ENCODE measurements at regions not wholly inside any gene's neighbourhood (a gene's known extent, or its start where the extent isn't known, plus 50 kb on each side); places are given as distances from the start of the nearest gene placed in this dataset.
"Not testable (repeated sequence)": the region's sequence is repeated elsewhere in the genome, so short reads cannot be mapped to it uniquely, and the experiment has no call there.

DNA sequence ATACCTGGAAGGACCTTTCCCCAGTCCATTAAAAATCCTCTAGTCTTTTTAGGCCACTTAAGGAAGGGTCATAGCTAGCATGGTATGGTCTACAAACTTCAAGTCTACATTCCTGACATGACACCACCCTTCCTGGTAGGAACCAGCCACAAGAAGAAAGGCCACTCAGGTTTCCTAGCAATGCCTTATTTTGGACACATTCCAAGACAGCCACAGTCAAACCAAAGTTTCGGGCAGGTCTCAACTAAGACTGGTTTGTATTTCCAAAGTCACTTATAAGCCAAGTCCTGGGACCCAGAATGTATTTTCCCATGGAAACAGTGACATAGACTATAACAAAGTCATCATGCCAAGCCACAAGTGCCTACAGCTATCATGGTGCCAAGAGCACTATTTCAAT is 50.6 kb upstream of the SLC44A3 start:
- 1% methylated on average over 1 of the region's 1 CpG for WGBS
- Histone ChIP-seq H3K27me3 (ENCODE audit: insufficient read depth, low read length) (no peaks in the 10 kb centered on the region), H3K4me3 (ENCODE audit: low read length) (no peak overlapping the region), H3K36me3 (ENCODE audit: insufficient read depth, low read length) (no peaks in the 10 kb centered on the region), H3K9ac (ENCODE audit: low read depth, low read length) (no peak overlapping the region), H3K4me1 (ENCODE audit: insufficient read depth, low read length) (peaks cover 6% of the 10 kb centered on the region; the same call in 1 of the 2 replicates), H3K9me3 (ENCODE audit: insufficient read depth, low read depth, low read length) (no peaks in the 10 kb centered on the region), H3K27ac (ENCODE audit: low read depth, low read length) (no peak overlapping the region)

DNA sequence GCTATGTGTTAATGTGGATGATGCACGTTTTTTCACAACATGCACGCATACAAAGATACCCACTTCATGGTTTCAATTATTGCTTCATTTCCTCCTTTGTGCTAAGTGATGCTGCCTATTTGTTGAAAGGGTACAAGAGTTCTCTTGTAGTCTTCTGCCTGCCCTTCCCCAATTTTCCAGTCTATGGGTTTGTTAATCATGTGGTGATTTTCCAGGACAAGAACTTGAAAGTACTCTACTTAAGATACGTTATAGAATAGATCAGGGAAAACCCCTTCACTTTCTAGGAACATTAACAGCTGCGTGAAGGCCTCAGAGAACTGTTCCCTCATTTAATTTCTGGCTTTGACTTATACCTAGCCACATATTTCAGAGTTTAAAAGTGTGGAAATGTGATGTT is 52.1 kb upstream of the SLC44A3 start:
- Histone ChIP-seq H3K36me3 (ENCODE audit: insufficient read depth, low read length) (no peaks in the 10 kb centered on the region), H3K27ac (ENCODE audit: low read depth, low read length) (no peak overlapping the region), H3K27me3 (ENCODE audit: insufficient read depth, low read length) (no peaks in the 10 kb centered on the region), H3K4me1 (ENCODE audit: insufficient read depth, low read length) (no peaks in the 10 kb centered on the region), H3K4me3 (ENCODE audit: low read length) (no peak overlapping the region), H3K9ac (ENCODE audit: low read depth, low read length) (no peak overlapping the region), H3K9me3 (ENCODE audit: insufficient read depth, low read depth, low read length) (no peaks in the 10 kb centered on the region)
- 98% methylated on average over 2 of the region's 4 CpGs for whole genome bisulfite sequencing

GRCh38 chr1:94765958-94766357 is 54.2 kb upstream of the SLC44A3 start:
- Histone ChIP-seq H3K9me3 (ENCODE audit: insufficient read depth, low read depth, low read length) (no peaks in the 10 kb centered on the region), H3K27me3 (ENCODE audit: insufficient read depth, low read length) (no peaks in the 10 kb centered on the region), H3K4me3 (ENCODE audit: low read length) (no peak overlapping the region), H3K27ac (ENCODE audit: low read depth, low read length) (no peak overlapping the region), H3K36me3 (ENCODE audit: insufficient read depth, low read length) (no peaks in the 10 kb centered on the region), H3K9ac (ENCODE audit: low read depth, low read length) (no peak overlapping the region), H3K4me1 (ENCODE audit: insufficient read depth, low read length) (no peaks in the 10 kb centered on the region)
- 96% methylated on average over 3 of the region's 3 CpGs for WGBS

DNA sequence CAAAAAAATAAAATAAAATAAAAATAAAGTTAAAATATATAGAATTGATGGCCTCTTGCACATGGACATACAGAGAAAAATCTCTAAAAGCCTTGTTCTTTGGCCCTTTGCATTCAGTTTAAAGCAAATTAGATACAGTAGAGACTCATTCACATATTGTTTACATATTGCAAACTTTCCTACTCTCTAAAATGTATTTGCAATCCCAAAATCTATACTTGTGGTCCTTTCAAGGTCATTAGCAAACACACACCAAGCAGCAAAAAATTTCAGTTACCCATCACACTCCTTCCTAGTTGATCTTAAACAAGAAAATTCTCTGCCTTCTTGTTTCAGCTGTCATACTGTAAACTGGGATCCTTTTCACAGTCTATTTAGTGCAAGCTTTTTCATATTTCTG is 61.0 kb upstream of the SLC44A3 start:
- H3K9ac ChIP-seq (ENCODE audit: low read depth, low read length): no peak overlapping the region
- H3K27ac ChIP-seq (ENCODE audit: low read depth, low read length): no peak overlapping the region
- peaks cover 9% of the 10 kb centered on the region; the same call in 1 of the 2 replicates for H3K4me1 ChIP-seq (ENCODE audit: insufficient read depth, low read length)
- no peaks in the 10 kb centered on the region for H3K9me3 ChIP-seq (ENCODE audit: insufficient read depth, low read depth, low read length)
- no peak overlapping the region for H3K4me3 ChIP-seq (ENCODE audit: low read length)
- no peaks in the 10 kb centered on the region for H3K27me3 ChIP-seq (ENCODE audit: insufficient read depth, low read length)
- no peaks in the 10 kb centered on the region for H3K36me3 ChIP-seq (ENCODE audit: insufficient read depth, low read length)

GRCh38 chr1:94757931-94758330 is 62.2 kb upstream of the SLC44A3 start:
- no peak overlapping the region for H3K4me3 ChIP-seq (ENCODE audit: low read length)
- H3K9me3 ChIP-seq (ENCODE audit: insufficient read depth, low read depth, low read length): no peaks in the 10 kb centered on the region
- 75% methylated on average over 7 of the region's 7 CpGs for WGBS
- H3K27me3 ChIP-seq (ENCODE audit: insufficient read depth, low read length): no peaks in the 10 kb centered on the region
- no peak overlapping the region for H3K27ac ChIP-seq (ENCODE audit: low read depth, low read length)
- no peak overlapping the region for H3K9ac ChIP-seq (ENCODE audit: low read depth, low read length)
- H3K4me1 ChIP-seq (ENCODE audit: insufficient read depth, low read length): peaks cover 19% of the 10 kb centered on the region
- no peaks in the 10 kb centered on the region for H3K36me3 ChIP-seq (ENCODE audit: insufficient read depth, low read length)

DNA sequence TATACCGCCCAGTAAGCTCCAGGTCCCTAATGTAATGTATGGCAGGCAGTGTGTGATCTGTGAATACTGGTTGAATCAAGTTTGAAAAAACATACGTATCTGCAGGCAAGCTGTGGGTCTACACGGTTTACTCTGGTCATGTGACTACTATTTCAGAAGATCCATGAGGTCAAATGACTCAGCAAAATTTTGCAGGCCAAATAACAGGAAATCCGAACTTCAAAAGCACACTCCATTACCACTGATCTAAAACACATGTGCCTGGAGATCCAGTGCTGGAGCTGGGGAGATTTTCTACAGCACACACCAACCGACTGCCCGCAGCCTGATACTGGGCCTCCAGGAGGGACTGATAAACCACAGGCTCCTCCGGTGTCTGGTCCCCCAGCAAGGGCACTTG is 64.5 kb upstream of the SLC44A3 start:
- Histone ChIP-seq H3K27me3 (ENCODE audit: insufficient read depth, low read length) (no peaks in the 10 kb centered on the region), H3K9ac (ENCODE audit: low read depth, low read length) (no peak overlapping the region), H3K4me1 (ENCODE audit: insufficient read depth, low read length) (peaks cover 19% of the 10 kb centered on the region), H3K27ac (ENCODE audit: low read depth, low read length) (no peak overlapping the region), H3K36me3 (ENCODE audit: insufficient read depth, low read length) (no peaks in the 10 kb centered on the region), H3K9me3 (ENCODE audit: insufficient read depth, low read depth, low read length) (no peaks in the 10 kb centered on the region), H3K4me3 (ENCODE audit: low read length) (no peak overlapping the region)
- WGBS: 84% methylated on average over 7 of the region's 7 CpGs

DNA sequence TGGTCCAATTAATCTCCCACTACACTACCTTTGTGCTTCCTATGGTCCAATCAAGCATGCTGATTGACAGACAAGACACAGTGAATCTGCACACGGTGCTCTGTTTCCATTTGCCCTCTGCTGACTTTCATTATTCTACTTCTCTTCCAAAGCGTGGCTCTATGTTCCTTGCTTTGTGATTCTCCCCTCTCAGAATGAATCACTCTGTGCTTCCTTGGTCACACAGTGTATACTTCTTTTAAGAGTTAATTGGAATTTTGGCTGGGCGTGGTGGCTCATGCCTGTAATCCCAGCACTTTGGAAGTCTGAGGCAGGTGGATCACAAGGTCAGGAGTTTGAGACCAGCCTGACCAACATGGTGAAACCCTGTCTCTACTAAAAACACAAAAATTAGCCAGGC is 65.1 kb upstream of the SLC44A3 start:
- 89% methylated on average over 3 of the region's 3 CpGs for WGBS
- peaks cover 19% of the 10 kb centered on the region for H3K4me1 ChIP-seq (ENCODE audit: insufficient read depth, low read length)
- H3K9me3 ChIP-seq (ENCODE audit: insufficient read depth, low read depth, low read length); H3K36me3 ChIP-seq (ENCODE audit: insufficient read depth, low read length); H3K27me3 ChIP-seq (ENCODE audit: insufficient read depth, low read length); H3K4me3 ChIP-seq (ENCODE audit: low read length); H3K9ac ChIP-seq (ENCODE audit: low read depth, low read length); H3K27ac ChIP-seq (ENCODE audit: low read depth, low read length): not testable (repeated sequence)

DNA sequence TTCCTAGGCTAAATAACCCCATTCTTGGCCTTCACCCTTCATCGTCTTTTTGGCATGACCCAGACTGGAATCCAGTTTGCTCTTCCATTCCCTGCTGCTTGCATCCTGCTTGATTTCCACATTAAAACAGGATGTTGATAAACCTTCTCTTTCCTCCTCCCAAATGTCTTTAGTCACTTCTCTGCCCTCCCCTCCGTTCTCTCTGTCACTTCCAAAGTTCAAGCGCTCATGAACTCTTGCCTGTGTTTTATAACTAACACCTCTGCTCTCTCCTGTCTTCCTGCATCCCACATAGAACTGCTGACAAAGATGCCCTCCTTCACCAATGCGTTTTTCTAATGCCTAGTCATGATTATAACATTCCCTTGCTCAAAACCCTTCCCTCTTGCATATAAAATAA is 65.6 kb upstream of the SLC44A3 start:
- H3K9ac ChIP-seq (ENCODE audit: low read depth, low read length): no peak overlapping the region
- no peaks in the 10 kb centered on the region for H3K36me3 ChIP-seq (ENCODE audit: insufficient read depth, low read length)
- peaks cover 19% of the 10 kb centered on the region for H3K4me1 ChIP-seq (ENCODE audit: insufficient read depth, low read length)
- WGBS: 78% methylated on average over 4 of the region's 4 CpGs
- H3K27me3 ChIP-seq (ENCODE audit: insufficient read depth, low read length): no peaks in the 10 kb centered on the region
- no peak overlapping the region for H3K4me3 ChIP-seq (ENCODE audit: low read length)
- H3K27ac ChIP-seq (ENCODE audit: low read depth, low read length): no peak overlapping the region
- peaks cover 2% of the 10 kb centered on the region; the same call in 1 of the 2 replicates for H3K9me3 ChIP-seq (ENCODE audit: insufficient read depth, low read depth, low read length)

- H3K27ac ChIP-seq (ENCODE audit: low read depth, low read length): no peak overlapping the region
- WGBS: 87% methylated on average over 2 of the region's 2 CpGs
These were observed 66.1 kb upstream of the SLC44A3 start for GRCh38 chr1:94754095-94754494.

GRCh38 chr1:94753171-94753972 is 66.8 kb upstream of the SLC44A3 start:
- Histone ChIP-seq H3K9ac (ENCODE audit: low read depth, low read length) (no peak overlapping the region), H3K36me3 (ENCODE audit: insufficient read depth, low read length) (no peaks in the 10 kb centered on the region), H3K4me1 (ENCODE audit: insufficient read depth, low read length) (peaks cover 19% of the 10 kb centered on the region), H3K27ac (ENCODE audit: low read depth, low read length) (peak overlapping the region; percentile 49; the same call in 1 of the 2 replicates), H3K27me3 (ENCODE audit: insufficient read depth, low read length) (no peaks in the 10 kb centered on the region), H3K9me3 (ENCODE audit: insufficient read depth, low read depth, low read length) (peaks cover 6% of the 10 kb centered on the region; the same call in 1 of the 2 replicates), H3K4me3 (ENCODE audit: low read length) (no peak overlapping the region)
- 63% methylated on average over 6 of the region's 6 CpGs for WGBS

More at GRCh38 chr1:94754095-94754494, 66.1 kb upstream of the SLC44A3 start:
- Histone ChIP-seq H3K4me3 (ENCODE audit: low read length) (no peak overlapping the region), H3K9me3 (ENCODE audit: insufficient read depth, low read depth, low read length) (peaks cover 5% of the 10 kb centered on the region; the same call in 1 of the 2 replicates), H3K36me3 (ENCODE audit: insufficient read depth, low read length) (no peaks in the 10 kb centered on the region), H3K9ac (ENCODE audit: low read depth, low read length) (no peak overlapping the region), H3K27me3 (ENCODE audit: insufficient read depth, low read length) (no peaks in the 10 kb centered on the region), H3K4me1 (ENCODE audit: insufficient read depth, low read length) (peaks cover 19% of the 10 kb centered on the region)

GRCh38 chr1:94751483-94751882 is 68.7 kb upstream of the SLC44A3 start:
- 75% methylated on average over 5 of the region's 5 CpGs for WGBS
- not testable (repeated sequence) for H3K4me3 ChIP-seq (ENCODE audit: low read length); H3K9ac ChIP-seq (ENCODE audit: low read depth, low read length); H3K36me3 ChIP-seq (ENCODE audit: insufficient read depth, low read length); H3K27ac ChIP-seq (ENCODE audit: low read depth, low read length); H3K27me3 ChIP-seq (ENCODE audit: insufficient read depth, low read length); H3K9me3 ChIP-seq (ENCODE audit: insufficient read depth, low read depth, low read length)
- peaks cover 20% of the 10 kb centered on the region for H3K4me1 ChIP-seq (ENCODE audit: insufficient read depth, low read length)
